T-helper 2 cell (primary cell): ENCODE measurements at regions not wholly inside any gene's neighbourhood (a gene's known extent, or its start where the extent isn't known, plus 50 kb on each side); places are given as distances from the start of the nearest gene placed in this dataset.

Source experiments
- DNase-seq, 5 experiments: peaks; one replicate each; pipeline versions ENCODE4 v3.0.0 to v3.0.0-alpha.2; 2012 to 2022

DNA sequence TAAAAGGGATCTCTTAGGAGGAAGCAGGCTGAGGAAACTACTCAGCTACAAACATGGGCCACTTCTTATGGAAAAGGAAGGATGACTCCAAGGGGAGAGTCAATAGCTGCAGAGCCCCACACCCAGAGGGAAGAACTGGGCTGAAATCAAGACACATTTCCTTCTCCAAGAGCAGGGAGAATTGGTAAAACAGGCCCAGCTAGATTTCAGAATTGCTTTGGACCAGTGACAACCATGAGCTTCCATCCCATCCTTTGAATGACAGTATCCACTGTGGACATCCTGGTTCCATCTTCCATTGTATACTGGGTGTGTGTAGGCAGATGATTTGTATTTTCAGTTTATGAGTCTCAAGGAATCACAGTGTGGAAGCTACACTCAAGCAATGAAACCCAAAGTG is 267.5 kb downstream of the IRF8 start:
- DNase-seq, result no peak

DNA sequence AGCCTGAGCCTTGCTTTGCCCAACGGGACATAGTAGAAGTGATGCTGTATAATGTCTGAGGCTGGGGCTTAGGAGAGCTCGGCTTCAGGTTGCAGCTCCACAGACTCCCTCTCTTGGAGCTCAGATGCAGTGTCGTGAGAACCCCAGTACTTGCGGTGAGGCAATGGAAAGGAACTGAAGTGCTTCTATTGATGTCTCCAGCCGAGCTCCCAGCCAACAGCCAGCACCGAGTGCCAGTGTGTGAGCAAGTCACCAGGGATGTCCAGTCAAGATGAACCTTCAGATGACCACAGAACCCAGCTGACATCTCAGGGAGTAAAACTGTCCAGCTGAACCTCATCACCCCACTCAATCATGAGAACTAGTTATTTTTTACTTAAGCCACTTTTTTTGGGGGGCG is 268.1 kb downstream of the IRF8 start:
- no peak for DNase-seq

DNA sequence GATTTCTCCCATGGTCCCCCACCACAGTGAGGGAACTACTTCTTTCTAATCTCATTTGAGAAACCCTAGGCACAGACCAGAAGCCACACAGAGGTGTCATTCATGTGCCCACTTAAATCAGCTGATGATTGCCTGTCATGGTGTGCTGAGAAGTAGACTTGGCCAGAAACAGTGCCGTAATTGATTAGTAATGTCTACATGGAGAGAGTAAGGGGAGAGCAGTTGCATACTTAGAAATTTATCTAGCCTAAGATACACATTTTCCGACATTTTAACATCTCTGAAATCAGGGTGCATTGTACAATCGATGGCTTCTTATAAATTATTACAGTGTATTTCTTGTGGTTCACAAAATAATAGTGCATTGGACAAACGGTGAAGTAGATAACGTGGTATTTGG is 271.8 kb downstream of the IRF8 start:
- no peak for DNase-seq

DNA sequence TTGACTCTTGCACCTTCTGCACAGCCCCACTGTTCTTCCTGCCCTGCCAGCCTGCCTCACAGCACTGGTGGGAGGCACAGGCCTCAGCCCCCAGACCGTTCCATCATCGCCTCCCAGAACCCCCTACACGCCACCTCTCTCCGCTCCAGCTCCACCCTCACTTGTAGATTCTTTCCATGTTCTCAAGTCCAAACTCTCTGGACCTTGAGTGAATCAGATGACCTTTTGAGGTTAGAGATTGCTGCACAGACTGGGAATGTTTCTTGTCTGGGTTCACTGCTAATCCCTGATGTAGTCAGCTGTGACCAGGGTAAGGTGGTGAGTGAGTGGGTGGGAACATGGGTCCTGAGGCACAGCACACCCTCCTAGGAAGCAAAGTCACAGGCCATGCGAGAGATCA is 272.4 kb downstream of the IRF8 start:
- no peak for DNase-seq

DNA sequence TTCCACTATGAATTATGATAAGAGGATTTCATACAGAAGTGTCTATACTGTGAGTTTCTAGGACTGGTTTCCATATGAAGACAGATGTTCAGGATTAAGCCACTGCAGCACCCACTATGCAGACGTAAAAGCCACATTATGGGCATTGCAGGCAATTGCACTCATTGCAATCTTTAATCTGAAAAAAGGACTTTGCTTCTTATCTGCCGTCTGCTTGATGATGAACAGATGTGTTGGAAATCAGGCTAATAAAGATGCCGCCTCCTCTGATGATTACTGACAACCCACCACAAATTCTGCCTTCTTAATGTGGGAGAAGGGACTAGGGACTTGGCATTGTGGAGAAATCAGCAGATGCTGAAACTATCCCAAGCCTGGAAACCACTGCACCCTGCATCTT is 276.9 kb downstream of the IRF8 start:
- no peak for DNase-seq

DNA sequence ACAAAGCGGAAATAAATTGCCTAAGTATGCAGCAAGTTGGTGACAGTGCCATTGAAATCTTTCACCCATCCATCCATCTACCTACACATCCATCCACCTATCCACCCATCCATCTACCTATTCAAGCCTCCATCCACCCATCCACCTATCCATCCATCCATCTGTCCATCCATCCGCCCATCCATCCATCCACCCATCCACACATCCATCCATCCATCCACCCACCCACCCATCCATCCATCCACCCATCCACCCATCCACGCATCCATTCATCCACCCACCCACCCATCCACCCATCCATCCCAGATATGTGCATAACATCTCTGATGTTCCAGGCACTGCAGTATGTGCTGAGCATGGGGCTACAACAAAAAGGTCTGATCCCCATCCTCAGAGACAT is 277.5 kb downstream of the IRF8 start:
- DNase-seq, result no peak

DNA sequence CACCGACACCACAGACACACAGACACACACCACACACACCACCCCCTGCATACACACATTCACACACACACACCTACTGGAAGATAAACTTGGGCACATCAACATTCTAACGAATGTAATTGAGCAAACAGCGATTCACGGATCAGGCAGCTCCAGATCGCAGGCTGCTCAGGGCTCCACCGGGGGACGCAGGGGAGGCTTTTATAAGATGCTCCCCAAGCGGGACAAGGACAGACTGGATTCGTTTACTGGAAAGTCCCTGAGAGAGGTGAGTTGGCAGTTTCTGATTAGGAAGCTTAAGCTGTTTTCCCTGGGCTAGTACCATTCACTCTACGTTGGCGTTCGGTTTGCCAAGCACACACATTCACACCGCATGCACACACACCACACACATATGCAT is 281.3 kb downstream of the IRF8 start:
- no peak for DNase-seq

DNA sequence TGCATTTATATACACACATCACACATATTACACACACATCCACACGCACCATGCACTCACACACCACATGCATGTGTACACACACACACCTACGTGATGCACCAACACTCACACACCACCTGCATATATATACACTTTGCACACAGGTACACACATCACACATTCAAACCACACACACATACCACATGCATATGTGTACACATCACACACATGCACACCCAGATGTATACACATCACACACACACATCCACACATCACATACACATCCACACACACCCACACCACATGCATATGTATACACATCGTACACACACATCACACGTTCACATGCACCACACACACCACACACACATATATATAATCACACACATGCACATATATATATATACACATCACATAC is 281.8 kb downstream of the IRF8 start:
- DNase-seq, result no peak

DNA sequence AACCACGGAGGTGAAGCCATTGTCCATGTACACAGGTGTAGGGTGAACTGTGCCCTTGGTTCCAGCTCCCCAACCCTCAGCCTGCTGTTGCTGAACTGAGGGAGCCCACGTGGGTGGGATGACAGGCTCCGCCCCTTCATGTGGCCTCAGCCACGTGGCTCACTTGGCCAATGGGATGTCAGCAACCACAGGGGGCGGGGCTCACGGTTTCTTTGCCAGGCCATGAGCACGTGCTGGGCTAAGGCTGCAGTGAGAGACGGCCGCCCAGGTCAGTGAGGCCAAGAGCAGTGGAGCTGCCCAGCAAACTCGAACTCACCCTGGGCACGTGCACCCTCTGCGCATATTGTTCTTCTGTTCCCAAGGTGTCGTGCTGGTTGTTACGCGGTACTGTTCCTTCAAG is 282.6 kb downstream of the IRF8 start:
- DNase-seq, result no peak

DNA sequence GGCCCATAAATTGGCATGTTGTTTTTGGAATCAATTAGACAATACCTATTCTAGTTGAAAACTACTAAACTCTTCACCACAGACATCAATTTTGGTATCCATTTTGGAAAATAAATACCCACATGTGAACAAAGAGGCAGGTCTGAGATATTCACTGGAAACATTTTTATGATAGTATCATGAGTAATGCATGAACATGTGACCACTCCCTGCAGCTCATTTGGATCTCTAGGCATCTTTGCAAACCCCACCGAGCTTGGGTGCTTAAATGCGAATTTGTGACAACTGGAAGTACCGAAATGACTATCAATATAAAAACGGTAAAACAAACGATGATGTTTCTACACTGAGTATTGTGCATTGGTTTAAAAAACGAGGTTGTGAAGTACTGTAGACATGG is 285.2 kb downstream of the IRF8 start:
- no peak for DNase-seq

DNA sequence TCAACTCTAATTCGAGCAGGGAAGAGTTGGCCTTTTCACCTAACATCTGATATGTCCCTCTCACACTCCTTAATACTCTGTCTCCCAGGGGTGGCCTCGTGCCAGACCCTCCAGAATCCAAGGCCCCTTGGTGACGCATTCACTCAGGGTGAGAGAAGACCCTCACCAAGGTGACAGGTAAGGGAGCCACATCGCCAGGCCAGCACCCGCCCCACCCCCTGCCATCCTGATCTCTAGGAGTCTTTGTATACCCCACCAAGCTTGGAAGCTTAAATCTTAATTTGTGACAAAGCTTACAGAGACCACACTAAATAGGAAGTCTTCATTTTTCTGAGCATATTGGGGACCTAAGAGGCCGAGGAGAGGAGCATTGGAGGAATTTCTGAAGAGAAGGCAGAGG is 286.1 kb downstream of the IRF8 start:
- DNase-seq, result no peak

DNA sequence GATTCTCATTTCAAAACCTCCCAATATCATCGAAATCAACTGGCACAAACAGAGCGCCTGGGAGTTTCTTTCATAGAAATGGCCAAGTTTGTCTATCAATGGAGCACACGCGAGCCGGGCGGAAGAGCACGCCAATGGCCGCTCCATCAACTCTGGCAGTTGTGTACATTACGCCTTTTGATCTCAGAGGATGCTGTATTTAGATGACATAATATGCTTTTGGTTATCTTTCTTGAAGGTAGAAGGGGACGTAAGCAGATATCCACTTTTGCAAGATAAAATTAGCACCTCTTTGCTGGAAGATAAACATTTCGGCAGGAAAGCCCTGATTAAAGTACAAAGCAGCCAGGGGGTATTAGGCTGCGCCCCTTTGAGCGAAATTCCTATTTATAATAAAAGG is 287.4 kb downstream of the IRF8 start:
- DNase-seq, result no peak

DNA sequence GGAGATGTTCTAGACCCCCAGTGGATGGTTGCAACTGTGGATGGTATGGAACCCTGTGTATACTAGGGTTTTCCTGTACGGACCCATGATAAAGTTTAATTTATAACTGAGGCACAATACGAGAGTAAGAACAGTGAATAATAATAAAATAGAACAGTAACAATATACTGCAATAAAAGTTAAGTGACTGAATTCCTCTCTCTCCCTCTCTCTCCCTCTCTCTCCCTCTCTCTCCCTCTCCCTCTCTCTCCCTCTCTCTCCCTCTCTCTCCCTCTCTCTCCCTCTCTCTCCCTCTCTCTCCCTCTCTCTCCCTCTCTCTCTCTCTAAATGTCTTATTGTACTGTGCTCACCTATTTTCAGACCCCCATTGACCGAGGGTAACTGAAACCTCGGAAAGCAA is 291.0 kb downstream of the IRF8 start:
- DNase-seq, result no peak

DNA sequence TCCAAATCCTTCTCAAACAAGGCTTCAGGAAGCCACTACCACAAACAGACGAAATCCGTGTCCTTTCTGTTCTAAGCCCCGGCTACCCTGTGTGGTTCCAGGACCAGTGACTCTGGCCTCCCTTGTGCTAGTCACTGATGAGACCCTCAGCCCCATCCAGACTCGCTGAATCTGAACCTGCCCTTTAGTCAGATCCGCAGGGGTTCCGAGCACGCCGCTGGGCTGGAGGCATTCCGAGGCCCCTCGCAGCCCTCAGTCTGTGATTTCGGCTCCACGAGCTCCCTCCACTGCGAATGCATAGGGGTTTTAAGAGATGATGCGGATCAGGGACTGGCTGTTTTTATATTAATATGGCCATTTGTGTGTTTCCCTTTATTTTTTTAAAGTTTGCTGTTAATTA is 292.7 kb downstream of the IRF8 start:
- no peak for DNase-seq

DNA sequence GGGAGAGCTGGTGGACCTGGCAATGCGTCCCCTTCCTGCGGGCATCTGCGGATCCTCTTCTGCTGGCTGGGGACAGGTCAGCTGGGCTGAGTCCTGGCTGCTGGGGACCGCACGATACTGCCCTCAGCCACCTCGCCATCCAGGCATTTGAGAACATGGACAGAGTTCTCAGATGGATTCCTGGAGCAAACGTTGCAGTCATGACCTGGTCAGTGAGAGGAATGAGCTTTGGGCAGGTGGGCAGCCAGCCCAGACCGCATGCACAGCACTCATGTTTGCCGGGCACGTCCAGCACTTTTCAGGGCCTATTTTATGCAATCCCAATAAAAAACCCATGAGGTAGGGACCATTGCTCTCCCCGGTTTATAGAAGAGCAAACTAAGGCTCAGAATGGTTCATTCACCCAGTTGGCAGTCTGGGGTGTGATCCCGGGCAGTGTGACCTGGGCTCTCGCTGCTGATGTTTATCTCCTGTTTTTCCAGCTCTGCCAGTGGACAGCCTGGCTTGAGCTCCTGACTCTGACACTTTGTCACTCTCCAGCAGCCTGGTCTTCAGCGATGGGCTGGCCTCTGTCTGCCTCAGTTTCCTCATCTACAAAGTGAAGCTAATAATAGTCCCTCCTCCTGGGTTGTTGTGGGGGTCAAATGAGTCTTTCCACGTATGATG is 294.7 kb downstream of the IRF8 start:
- DNase-seq, result no peak

DNA sequence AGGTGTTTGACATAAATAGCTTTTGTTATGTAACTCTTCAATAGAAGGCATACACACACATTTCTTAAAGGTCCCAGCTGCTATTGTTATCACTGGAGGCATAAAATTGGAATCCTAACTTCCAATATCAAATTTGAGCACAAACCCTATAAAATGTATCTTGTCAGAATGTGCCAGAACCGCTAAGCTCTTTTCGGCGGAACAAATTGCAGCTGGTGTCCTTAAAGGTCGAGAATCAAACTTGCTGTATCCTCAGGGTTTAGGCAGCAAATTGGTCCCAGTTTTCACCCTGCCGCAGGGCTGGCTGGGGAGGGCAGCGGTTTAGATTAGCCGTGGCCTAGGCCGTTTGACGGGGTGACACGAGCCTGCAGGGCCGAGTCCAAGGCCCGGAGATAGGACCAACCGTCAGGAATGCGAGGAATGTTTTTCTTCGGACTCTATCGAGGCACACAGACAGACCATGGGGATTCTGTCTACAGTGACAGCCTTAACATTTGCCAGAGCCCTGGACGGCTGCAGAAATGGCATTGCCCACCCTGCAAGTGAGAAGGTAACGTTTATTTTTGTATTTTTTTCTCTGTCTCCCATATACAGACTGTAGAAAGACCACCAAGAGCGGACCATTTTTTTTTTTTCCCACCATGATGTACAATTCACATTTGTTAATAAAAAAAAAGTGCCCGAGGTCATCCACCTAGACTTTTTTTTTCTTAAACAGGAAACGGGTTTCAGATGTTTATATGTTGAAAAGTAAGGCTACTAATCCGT is 297.1 kb downstream of the IRF8 start:
- no peak for DNase-seq

DNA sequence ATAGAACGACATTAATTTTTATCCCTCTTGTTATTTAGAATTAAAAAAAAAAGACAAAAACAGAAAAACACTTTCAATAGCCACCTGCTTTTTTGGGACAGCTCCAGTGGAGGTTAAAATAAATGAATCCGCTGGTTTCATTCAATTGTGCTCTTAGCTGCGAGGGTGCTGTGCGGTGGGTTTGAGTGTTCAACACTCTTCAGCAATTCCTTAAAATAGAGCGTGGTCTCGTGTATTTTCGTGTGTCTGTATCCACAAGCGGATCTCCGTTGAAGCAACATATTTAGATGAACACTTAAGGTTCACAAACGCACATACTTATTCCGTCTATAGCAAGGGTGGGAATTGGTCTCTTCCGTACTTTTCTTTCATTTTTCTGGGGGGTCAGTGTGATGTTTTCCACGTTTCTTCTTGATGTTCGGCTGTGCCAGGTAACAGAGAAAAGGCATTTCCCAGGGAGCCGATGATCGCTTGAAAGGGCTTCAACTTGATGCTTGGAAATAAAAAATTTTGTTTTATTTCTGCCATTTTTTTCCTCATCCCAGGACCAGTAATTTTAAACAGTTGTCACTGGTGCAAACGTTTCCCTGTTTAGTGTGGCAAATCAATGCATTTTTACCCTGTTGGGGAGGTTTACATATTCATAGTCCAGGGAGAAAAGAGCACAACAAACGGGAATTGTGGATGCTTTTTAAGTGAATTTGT is 297.9 kb downstream of the IRF8 start:
- DNase-seq, result no peak

DNA sequence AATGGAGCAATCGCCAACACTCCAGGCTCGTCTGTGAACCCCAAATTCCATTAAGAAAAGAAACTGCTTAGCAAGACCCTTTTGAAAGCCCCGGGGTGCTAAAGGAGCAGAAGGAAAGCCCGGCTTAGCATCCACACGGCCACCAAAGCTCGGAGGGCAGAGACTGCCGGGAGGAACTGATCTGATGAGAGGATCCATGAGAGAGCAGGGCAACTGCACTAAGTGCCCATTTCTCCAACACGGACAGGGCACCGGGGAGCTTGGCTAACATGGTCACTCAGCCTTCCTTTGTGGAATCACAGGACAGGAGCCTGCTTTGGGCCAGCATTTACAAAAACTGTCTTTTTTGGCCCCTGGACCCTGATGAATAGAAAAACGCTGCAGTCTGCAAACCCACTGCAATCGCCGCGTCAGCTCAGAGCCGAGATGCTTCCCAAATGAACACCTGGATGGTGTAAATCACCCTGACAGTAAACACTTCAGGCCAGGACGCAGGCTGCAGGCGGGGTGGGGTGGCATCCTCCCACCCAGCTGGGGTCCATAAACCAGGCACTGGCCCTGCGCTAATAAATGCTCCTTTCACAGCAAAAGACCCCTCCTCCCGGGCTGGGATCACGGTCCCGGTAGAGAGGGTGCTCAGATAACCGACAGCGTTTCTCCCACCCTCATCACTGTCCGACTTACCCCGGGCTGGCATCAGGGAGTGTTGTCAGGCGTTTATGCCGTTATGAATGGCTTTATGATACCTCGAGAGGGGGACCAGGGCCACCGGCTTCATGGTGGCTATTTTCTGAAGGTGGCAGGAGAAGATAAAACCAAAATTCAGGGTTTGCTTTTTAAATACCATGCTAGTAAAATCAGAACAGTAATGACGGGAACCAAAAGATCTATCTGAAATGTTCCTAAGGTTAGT is 299.5 kb downstream of the IRF8 start:
- DNase-seq, result no peak

DNA sequence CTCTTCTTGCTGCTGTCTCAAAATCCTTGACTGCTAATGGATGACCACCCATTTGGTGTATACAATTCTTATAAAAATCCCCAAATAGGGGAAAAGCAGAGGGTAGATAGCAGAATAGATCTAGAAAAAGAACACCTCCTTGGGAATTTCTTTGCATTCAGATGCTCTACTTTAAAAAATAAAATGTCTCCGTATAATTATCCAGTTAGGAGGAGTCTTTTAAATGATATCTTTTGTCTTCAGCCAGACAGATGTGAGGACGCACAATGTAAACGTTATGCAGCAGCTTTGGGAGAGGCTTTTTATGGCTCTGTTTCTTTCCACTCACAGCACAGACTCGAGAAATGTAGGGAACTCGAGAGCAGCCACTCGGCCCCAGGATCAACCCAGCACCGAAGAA is 300.2 kb downstream of the IRF8 start:
- no peak for DNase-seq

DNA sequence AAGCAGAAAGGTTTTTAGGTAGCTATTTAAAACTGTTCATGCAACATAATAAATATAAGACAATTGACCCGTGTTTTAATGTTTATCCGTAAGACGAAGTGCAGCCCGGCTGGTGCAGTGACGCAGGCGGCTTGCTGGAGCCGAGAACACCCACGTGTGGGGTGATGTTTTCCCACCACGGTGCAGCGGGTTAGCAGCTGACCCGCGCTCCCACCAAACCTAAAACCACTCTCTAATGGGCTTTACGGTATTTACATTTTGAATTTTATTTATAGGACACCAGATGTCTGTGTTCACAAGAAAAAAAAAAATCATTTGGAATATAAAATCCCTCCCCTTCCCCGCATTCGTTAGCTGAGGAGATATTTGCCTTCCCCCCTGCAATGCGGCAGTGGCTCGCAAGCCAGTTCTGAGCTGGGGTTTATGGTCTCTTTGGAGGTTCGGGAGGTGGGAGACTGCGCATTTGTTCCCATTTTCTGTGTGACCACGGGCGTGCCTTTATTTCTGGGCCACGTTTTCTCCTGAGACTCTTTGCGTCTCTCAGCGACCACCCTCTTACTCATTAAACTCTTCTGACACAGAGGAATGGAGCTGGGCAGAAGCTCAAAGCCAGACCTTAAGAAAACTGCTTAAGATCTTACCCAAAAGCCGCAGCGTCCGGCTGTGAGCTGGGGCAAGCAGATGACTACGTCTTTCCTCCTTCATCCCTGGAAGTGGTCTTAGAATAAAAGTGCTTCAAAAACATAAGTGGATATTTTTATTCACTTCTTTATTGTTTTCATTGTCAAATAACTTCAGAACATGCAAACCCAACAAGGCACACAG is 301.1 kb downstream of the IRF8 start:
- no peak for DNase-seq

DNA sequence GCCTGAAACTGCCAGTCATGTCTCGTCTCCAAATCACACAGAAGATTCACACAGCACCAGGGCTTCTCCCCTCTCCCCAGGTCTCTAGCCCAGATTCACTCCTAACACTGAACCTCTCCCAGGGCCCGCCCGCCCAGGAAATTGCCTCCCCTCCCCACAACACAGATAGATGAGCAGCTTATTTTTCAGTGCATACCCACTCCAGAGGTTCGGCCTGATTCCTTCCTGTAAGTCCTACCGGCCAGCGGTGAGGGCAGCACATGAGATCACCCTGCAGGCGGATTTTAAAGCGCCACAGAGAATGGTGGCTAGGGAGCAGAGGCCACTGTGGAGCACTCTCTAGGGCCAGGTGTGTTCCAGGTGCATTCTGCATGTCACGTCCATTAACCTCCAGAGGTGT is 301.8 kb downstream of the IRF8 start:
- DNase-seq, result no peak

DNA sequence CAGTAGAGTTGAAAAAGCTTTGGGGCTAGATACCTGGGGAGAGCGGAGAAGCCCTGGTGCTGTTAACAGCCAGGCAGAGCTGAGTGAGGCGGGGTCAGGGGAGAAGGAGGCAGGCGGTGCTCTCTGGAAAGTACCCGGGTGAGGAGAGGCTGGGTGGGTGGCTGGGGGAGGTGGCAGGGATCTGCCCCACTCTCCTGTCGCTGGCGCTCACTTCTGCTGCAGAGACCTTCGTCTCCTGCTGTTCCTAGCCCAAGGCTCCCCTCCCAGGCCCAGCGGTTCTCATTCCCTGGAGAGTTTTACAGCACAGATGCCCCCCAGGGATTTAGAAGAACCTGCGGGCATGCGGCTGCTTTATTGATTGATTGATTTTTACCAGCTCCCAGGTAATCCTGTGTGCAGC is 302.8 kb downstream of the IRF8 start:
- no peak for DNase-seq
